GM12874 (cell line): ENCODE measurements at regions not wholly inside any gene's neighbourhood (a gene's known extent, or its start where the extent isn't known, plus 50 kb on each side); places are given as distances from the start of the nearest gene placed in this dataset.
A peak's percentile ranks its signal among the peaks of the same experiment; 100 is the strongest.

Experiments
- CTCF ChIP-seq: IDR thresholded peaks from 2 replicates; pipeline ENCODE4 v1.5.1; 2011; ENCODE audit warnings: low read depth, mild to moderate bottlenecking, control low read depth, low read length, moderate library complexity; ENCODE audit not compliant: insufficient read depth

- no peak for TF ChIP-seq CTCF
Measured at GRCh38 chr6:81085431-81085790, 667.1 kb downstream of the TENT5A start.

GRCh38 chr6:81084776-81085430 lies 667.6 kb downstream of the TENT5A start:
- no peak for TF ChIP-seq CTCF

GRCh38 chr6:81075974-81076373 lies 676.5 kb downstream of the TENT5A start:
- peak; percentile 22; the same call in 1 of the 2 replicates for TF ChIP-seq CTCF

GRCh38 chr6:81073318-81073717 lies 679.2 kb downstream of the TENT5A start:
- TF ChIP-seq CTCF = no peak

GRCh38 chr6:81071121-81071520 lies 681.4 kb downstream of the TENT5A start:
- no peak for TF ChIP-seq CTCF

GRCh38 chr6:81067057-81067456 lies 685.4 kb downstream of the TENT5A start:
- TF ChIP-seq CTCF = no peak

- no peak for TF ChIP-seq CTCF
Measured at GRCh38 chr6:81063891-81064290, 688.6 kb downstream of the TENT5A start.
